Activated B cell treated with CpG ODN at 0.5 μM for 24 hours (primary cell): ENCODE measurements at regions not wholly inside any gene's neighbourhood (a gene's known extent, or its start where the extent isn't known, plus 50 kb on each side); places are given as distances from the start of the nearest gene placed in this dataset.

Experiments
- ATAC-seq: fragments of 200-7000 bp; cut with Tn5 transposase; one replicate; pipeline ENCODE4 v1.10.0; 2021; ENCODE audit warnings: low read depth, mild to moderate bottlenecking, moderate library complexity
- CTCF ChIA-PET: fragments of 350-600 bp; sonication (Branson Sonifier 250); formaldehyde crosslinking; loops from one replicate; lab custom pipeline; 2021; ENCODE audit warnings: antibody characterized with exemption; lab: Charles Lee
- POLR2A ChIA-PET: fragments of 350-600 bp; sonication (Branson Sonifier 250); formaldehyde crosslinking; loops from one replicate; lab custom pipeline; 2021; ENCODE audit warnings: antibody characterized with exemption; lab: Charles Lee
- DNase-seq: peaks from one replicate; pipeline ENCODE4 v3.0.0; 2022
- H3K27ac Mint-ChIP-seq: one replicate; pipeline ENCODE4 v1.8.0; 2020; ENCODE audit warnings: mixed read lengths
- H3K27me3 Mint-ChIP-seq: one replicate; pipeline ENCODE4 v1.8.0; 2021; ENCODE audit warnings: mixed read lengths
- H3K36me3 Mint-ChIP-seq: one replicate; pipeline ENCODE4 v1.8.0; 2021; ENCODE audit warnings: low read depth, mixed read lengths
- H3K4me1 Mint-ChIP-seq: one replicate; pipeline ENCODE4 v1.8.0; 2021; ENCODE audit warnings: mixed read lengths
- H3K4me3 Mint-ChIP-seq: one replicate; pipeline ENCODE4 v1.8.0; 2020; ENCODE audit warnings: mild to moderate bottlenecking, mixed read lengths
- H3K9me3 Mint-ChIP-seq: one replicate; pipeline ENCODE4 v1.8.0; 2020; ENCODE audit warnings: mixed read lengths
- intact Hi-C: fragments of 100-400 bp; cut with micrococcal nuclease; formaldehyde crosslinking; loops from one replicate; pipeline ENCODE4 v1.15.1; 2024
- TF ChIP-seq, protein P1 (sequence below): fragments of 200-600 bp; IDR thresholded peaks from one replicate; pipeline ENCODE4 v1.8.0; 2022; ENCODE audit warnings: antibody characterized with exemption, mild to moderate bottlenecking

DNA sequence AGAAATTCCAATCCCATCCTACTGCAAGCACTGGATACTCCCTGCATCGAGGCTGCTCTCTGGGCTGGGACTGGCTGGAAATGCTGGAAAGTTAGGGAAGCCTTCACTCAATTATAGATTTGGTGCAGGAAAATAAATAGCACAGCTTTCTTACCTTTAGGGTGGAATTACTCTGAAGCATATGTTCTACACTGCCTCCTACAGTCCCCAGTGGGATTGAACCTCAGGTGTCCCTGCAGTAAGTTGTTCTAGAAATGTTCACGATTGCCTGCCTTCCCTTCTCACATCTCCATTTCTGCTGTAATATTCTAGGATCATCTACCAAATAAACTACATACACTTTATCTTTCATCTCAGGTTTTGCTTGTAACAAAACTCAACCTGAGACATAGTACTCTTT, 536.7 kb upstream of the LMCD1 start:
- Mint-ChIP-seq H3K36me3 (no peaks in the 10 kb centered on the region), H3K4me3 (no peak overlapping the region), H3K4me1 (no peaks in the 10 kb centered on the region), H3K9me3 (no peaks in the 10 kb centered on the region), H3K27ac (no peak overlapping the region), H3K27me3 (no peaks in the 10 kb centered on the region)
- POLR2A ChIA-PET = no interaction called here
- ATAC-seq (no peak), DNase-seq (no peak)
- intact Hi-C loops = no loop called here
- TF ChIP-seq, protein P1, sequence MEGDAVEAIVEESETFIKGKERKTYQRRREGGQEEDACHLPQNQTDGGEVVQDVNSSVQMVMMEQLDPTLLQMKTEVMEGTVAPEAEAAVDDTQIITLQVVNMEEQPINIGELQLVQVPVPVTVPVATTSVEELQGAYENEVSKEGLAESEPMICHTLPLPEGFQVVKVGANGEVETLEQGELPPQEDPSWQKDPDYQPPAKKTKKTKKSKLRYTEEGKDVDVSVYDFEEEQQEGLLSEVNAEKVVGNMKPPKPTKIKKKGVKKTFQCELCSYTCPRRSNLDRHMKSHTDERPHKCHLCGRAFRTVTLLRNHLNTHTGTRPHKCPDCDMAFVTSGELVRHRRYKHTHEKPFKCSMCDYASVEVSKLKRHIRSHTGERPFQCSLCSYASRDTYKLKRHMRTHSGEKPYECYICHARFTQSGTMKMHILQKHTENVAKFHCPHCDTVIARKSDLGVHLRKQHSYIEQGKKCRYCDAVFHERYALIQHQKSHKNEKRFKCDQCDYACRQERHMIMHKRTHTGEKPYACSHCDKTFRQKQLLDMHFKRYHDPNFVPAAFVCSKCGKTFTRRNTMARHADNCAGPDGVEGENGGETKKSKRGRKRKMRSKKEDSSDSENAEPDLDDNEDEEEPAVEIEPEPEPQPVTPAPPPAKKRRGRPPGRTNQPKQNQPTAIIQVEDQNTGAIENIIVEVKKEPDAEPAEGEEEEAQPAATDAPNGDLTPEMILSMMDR = no peak
- CTCF ChIA-PET = no interaction called here

- CTCF ChIA-PET = no interaction called here
Observed at GRCh38 chr3:7973006-7973405, 528.6 kb upstream of the LMCD1 start.

DNA sequence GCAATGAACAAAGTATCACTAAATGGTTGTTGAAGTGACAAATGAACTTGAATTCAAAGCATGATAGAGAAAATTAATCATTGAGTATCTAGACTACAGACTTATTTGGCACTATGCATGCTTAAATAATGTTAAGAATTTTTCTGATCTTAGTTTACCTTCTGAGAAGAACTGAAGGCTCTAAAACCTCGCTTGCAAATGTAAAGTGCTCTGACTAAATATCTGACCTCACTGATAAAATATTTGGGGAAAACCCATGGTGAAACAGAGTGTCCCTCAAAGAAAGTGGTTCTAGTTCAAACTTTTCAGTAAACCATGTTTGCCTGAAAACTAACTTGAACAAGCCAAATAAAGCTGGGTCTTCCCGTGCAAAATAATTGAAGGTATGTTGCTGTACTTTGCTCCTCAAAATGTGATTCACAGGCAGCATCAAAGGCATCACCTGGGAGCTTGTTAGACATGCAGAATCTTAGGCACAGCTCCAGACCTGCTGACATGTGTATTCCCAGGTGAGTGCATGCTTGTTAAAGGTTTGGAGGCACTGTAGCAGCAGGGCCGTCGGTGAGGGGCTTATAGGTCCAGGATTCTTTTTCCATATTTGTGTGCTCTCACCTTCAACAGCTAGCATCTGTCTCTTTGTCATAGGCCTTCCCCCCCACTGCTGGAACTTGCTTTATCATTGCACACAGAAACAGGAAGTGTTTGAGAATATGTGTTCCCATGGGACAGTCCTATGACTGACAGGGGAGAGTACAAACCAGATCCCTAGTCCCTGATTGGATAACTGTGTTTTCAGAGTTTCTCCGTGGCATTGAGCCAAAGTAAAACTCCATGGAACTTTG, 524.2 kb upstream of the LMCD1 start:
- Mint-ChIP-seq H3K4me1 (no peaks in the 10 kb centered on the region), H3K36me3 (no peaks in the 10 kb centered on the region), H3K27me3 (no peaks in the 10 kb centered on the region), H3K4me3 (no peak overlapping the region), H3K9me3 (no peaks in the 10 kb centered on the region), H3K27ac (no peak overlapping the region)
- TF ChIP-seq, protein P1 = no peak
- DNase-seq = no peak
- ChIA-PET CTCF (no interaction called here), POLR2A (no interaction called here)
- intact Hi-C loops = no loop called here
- ATAC-seq = no peak

More at GRCh38 chr3:7973006-7973405, 528.6 kb upstream of the LMCD1 start:
- no peak overlapping the region for H3K27ac Mint-ChIP-seq
- peaks cover 4% of the 10 kb centered on the region for H3K9me3 Mint-ChIP-seq
- ATAC-seq (no peak), DNase-seq (no peak)
- POLR2A ChIA-PET = no interaction called here
- no peak overlapping the region for H3K4me3 Mint-ChIP-seq
- H3K4me1 Mint-ChIP-seq = no peaks in the 10 kb centered on the region
- intact Hi-C loops = no loop called here
- TF ChIP-seq, protein P1 = no peak
- no peaks in the 10 kb centered on the region for H3K27me3 Mint-ChIP-seq
- no peaks in the 10 kb centered on the region for H3K36me3 Mint-ChIP-seq

- no peak for ATAC-seq
- CTCF ChIA-PET = no interaction called here
- H3K27me3 Mint-ChIP-seq = no peaks in the 10 kb centered on the region
- intact Hi-C loops = no loop called here
- POLR2A ChIA-PET = no interaction called here
- H3K4me1 Mint-ChIP-seq = no peaks in the 10 kb centered on the region
- TF ChIP-seq, protein P1 = no peak
- H3K36me3 Mint-ChIP-seq = no peaks in the 10 kb centered on the region
- no peak overlapping the region for H3K4me3 Mint-ChIP-seq
- no peaks in the 10 kb centered on the region for H3K9me3 Mint-ChIP-seq
- DNase-seq = no peak
- H3K27ac Mint-ChIP-seq = no peak overlapping the region
Observed at GRCh38 chr3:7978087-7978422, 523.6 kb upstream of the LMCD1 start.

GRCh38 chr3:7982126-7982525, 519.5 kb upstream of the LMCD1 start:
- POLR2A ChIA-PET = no interaction called here
- CTCF ChIA-PET = no interaction called here

More at GRCh38 chr3:7982126-7982525, 519.5 kb upstream of the LMCD1 start:
- no peak overlapping the region for H3K27ac Mint-ChIP-seq
- H3K4me3 Mint-ChIP-seq = no peak overlapping the region
- H3K4me1 Mint-ChIP-seq = no peaks in the 10 kb centered on the region
- DNase-seq (no peak), ATAC-seq (no peak)
- H3K9me3 Mint-ChIP-seq = no peaks in the 10 kb centered on the region
- H3K36me3 Mint-ChIP-seq = no peaks in the 10 kb centered on the region
- TF ChIP-seq, protein P1 = no peak
- intact Hi-C loops = no loop called here
- H3K27me3 Mint-ChIP-seq = no peaks in the 10 kb centered on the region
